Activated CD4-positive, alpha-beta T cell treated with anti-CD3 and anti-CD28 coated beads, Interleukin-2, amount 50 U/mL, for 24 hours (primary cell): ENCODE measurements at regions not wholly inside any gene's neighbourhood (a gene's known extent, or its start where the extent isn't known, plus 50 kb on each side); places are given as distances from the start of the nearest gene placed in this dataset.

Experiments
- DNase-seq, 2 donors: peaks; one replicate each; pipeline ENCODE4 v3.0.0-alpha.2; 2020; ENCODE audit warnings: low read depth in 1 of 2, low spot score in 1 of 2

DNA sequence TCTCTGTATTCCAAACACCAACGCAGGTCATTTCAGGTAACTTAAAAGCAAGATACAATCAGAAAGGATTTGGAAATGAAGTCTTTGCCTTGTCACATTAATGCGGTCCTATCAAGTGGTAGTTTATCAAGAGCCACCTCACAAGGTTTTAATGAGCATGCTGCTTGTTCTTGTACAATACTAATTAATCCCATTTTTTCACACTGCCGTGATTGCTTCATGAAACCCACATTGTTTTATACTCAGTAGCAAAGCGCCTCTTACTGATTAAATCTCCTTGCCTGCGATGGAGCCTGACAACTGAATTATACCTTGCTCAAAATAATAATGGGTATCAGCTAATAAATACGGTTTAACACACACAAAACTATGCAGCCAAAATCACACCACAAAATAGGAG lies 234.1 kb upstream of the TSHZ2 start:
- no peak for DNase-seq

GRCh38 chr20:52736507-52736906 lies 235.7 kb upstream of the TSHZ2 start:
- no peak for DNase-seq

GRCh38 chr20:52731093-52731492 lies 241.1 kb upstream of the TSHZ2 start:
- DNase-seq = no peak

DNA sequence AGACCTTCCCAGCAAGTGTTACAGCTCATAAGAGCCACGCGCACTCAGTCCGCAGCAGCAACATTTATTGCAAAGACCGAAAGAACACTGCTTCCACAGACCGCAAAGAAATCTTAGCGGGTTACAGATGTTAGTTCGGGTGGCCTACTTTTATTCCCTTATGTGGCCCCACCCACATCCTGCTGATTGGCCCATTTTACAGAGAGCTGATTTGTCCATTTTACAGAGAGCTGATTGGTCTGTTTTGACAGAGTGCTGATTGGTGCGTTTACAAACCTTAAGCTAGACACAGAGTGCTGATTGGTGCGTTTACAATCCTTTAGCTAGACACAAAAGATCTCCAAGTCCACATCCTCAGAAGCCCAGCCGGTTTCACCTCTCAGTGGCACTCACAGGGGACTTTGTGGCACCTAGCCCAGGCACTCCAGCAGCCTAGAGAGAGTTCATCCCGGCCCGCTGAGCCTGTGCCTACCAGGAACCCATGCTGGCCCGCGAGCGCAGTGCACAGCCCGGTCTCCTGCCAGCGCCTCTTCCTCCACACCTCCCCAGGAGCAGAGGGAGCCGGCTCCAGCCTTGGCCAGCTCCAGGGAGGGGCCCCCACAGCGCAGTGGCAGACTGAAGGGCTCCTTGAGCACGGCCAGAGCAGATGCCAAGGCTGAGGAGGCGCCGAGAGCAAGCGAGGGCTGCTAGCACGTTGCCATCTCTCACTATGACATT lies 244.3 kb upstream of the TSHZ2 start:
- no peak for DNase-seq

DNA sequence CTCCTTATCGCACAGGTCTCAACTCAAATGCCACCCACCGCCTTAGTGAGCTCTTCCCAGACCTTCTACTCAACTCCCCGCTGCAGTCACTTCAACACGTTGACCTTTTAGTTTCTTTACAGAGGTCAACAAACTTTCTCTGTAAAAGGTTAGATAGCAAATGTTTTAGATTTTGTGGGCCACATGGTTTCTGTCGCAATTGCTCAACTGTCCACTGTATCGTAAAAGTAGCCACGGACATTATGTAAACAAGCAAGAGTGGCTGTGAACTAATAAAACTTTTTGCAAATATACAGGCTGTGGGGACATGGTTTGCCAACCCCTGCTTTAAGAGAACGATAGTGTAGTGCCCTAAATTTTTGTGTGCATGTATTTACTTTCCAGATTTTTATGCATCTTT lies 247.6 kb upstream of the TSHZ2 start:
- DNase-seq = no peak

DNA sequence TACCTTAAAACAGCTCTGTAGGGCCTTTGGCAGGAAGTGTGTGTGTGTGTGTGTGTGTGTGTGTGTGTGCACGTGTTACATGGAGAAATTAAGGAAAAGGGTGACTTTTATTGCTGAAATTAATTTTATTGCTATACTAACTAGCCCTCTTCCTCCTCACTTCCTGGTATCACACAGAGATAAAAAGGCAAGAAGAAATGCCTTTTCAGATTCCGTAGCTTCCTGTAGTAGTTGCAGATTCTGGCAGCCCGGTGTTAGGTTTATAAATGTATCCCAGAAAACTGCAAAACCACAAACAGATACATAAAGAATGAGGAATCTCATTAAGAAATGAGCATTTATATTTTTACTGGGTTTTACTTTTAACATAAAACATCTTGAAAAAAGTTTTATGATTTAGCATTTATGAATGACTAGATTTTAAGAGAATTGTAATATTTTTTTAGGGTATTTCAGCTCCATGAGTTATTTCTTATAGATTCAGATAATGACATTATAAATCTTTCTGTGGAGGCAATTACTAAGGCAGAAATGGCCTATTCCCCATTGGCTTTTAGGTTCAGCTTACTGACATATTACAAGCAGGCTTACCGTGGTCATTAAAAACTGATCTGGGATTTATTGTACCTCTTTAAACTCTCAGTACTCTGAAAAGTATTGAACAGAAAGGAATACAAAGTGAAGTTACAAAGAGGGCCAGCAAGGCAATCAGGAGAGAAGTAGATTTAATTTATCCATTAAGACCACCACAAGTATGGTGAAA lies 249.1 kb upstream of the TSHZ2 start:
- DNase-seq = no peak

DNA sequence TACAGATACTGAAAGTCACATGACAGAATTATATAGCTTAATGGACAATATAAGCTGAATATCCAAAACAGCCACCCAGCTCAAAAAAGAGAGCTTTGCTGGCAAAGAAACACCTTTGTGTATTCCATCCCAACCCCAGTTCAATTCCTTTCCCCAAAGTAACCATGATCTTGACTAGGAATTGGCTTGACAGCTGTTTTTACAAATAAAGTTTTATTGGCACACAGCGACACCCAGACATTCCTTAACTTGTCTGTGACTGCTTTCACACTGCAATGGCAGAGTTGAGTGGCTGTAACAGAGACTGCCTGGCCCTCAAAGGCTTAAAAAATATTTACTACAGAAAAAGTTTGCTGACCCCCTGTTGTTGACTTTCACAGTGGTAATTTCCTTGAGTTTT lies 264.0 kb upstream of the TSHZ2 start:
- no peak for DNase-seq

- DNase-seq = no peak
Measured at GRCh38 chr20:52704553-52704952, 267.6 kb upstream of the TSHZ2 start.

DNA sequence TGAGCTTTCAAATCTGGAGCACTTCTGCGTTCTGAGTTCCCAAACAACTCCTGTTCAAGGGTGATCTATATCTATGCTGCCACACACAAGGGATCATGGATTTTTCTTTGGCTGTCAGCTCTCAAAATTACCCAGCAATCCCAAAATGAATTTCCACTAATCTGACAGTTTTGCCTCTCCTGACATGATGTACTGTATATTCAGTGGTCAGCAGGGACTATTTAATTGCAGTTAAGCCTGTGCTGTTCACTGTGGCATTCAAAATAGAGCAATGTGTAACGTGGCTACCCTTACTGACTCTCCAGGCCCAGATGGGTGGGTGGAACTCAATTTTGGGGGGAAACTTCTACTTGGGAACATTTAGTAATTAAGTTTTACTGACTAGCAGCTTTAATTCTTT lies 283.8 kb upstream of the TSHZ2 start:
- no peak for DNase-seq

DNA sequence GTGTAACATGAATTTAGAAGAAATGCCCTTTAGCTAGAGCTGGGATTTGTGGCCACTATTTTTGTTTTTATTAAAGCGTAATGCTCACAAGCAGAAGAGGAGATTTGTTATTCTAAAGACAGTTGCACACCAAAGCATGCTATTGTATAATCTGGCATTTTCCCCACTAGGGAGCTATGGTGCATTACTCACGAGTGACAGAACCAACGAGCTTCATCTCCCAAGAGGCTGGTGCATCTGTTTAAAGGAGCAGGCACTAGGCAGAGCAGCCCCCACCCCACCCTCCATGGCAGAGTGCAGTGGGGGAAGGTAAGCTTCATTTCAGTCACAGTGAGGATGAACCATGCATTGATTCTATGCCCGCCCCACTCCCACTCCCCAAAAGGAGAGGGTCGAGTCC lies 287.3 kb upstream of the TSHZ2 start:
- no peak for DNase-seq

DNA sequence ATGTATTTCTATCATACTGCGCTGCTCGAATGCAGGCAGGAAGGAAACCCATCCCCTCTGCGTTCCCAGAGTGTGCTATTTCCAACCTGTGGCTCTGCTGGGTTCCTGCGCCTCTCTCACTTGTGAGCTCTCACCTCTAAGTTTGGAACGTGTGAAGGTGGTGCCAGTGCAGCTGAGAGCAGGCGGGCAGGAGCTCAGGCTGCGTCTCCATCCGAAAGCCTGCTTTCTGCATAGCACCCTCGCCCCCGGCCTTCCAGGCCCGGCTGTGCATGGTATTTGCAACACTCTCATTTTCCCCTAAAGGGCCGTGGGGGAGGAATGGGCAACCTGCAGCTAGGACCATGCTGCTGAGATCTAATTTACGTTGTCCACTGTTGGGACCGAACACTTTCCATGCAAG lies 288.0 kb upstream of the TSHZ2 start:
- DNase-seq = no peak

DNA sequence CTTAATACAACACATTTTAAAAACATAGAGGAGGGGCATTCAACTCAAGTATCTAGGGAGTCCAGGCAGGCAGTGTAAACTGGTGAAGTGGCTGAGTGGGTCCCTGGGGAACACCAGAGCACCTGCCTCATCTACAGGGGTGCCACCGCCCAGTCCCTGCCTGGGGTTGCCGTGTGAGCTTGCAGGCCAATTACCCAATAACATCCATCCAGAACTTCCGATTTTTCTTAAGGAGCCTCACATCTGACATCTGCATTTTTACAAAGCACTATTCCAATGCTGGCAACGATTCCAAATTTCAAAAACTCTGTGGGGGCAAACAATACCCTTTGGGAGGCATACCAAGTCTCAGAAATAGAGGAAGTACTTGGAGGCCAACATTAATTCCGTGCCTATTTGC lies 288.4 kb upstream of the TSHZ2 start:
- no peak for DNase-seq

DNA sequence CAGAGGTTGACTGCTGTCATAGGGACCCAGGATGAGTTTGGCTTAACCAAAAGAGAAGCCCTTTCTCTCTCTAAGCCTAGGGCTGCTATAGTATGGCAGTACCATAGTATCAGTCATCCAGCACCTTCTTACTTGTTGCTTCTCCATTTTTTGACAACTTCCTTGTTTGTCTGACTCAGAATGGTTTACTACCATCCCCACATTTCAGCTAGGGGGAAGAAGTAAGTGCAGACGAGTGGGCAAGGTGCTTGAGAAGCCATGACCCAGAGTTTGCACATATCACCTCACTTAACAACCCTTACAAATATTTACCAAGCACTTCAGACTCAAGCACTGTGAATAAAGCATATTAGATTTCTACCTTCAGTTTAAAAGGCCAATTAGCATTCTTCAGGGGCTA lies 289.9 kb upstream of the TSHZ2 start:
- no peak for DNase-seq

GRCh38 chr20:52681288-52681687 lies 290.9 kb upstream of the TSHZ2 start:
- DNase-seq = no peak

DNA sequence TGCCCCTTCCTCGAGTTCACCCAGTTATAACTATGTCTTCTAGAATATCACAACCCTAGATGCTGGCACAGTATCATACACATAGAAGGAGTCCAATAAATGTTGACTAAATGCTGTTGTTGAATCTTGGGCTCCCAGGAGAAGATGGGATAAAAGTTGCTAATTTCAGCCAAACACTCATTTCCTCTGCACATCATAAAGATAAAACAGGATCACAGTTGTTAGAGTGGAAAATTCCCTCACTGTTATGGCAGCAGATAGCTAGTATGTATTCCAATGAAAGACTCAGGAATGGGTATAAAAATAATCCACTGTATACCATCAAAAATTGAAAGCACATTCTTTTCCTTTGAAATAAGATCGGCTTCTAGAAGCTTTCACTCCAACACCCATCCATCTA lies 294.9 kb upstream of the TSHZ2 start:
- DNase-seq = no peak

- no peak for DNase-seq
Measured at GRCh38 chr20:52676283-52676995, 295.7 kb upstream of the TSHZ2 start.

GRCh38 chr20:52675375-52675774 lies 296.8 kb upstream of the TSHZ2 start:
- no peak for DNase-seq

GRCh38 chr20:52668626-52669025 lies 303.5 kb upstream of the TSHZ2 start:
- no peak for DNase-seq

GRCh38 chr20:52667358-52667757 lies 304.8 kb upstream of the TSHZ2 start:
- no peak for DNase-seq

DNA sequence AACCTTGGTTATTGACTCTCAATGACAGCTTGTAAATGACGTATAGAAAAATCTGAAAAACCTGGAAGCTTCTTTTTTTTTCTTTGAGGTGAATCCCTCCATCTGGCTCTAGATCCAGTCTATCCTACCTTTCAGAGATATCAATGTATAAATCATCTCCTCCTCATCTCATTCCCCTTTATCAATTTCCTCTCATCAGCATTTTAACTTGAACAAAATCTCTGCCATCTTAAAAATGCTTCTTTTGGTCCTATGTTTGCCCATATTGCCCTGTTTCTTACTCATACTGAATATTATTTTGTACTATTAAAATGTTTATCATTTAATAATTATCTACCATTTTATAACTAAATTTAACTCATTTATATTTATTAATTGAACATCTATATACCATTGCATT lies 306.7 kb upstream of the TSHZ2 start:
- DNase-seq = no peak

DNA sequence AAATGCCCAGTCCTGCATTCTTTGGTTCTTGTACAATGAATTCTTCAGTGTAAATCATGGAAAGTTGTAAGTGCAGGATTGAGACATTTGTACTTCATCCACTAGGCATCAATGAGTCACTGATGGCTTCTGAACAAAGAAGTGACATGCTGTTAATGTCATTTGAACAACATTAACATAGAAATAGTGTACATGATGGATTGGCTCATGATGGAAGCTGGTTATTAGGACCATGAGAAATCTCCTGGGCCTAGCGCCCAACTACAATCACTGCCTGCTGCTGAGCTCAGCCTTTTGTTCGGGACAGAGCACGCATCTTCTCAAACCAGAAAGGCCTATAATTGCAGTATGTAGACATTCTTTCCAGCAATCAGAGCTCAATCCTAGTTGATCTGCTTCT lies 316.8 kb upstream of the TSHZ2 start:
- DNase-seq = no peak

DNA sequence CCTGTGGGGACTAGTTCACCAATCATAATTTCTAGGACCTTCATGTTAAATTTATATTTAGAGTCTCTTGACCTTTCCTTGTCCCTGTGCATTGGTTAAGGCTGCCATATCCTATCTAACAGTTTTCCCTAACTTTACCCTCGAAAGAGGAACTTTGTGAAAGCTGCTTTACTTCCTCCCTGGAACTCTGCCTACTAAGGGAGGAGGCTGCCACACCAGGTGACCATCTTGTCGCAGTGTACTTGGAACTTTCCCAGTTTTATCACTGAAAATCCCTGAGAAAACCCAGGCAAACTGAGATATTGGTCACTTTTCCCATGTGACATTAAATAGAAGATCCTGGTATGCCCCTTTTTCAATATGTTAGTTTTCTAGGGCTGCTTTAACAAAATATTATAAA lies 317.6 kb upstream of the TSHZ2 start:
- DNase-seq = no peak
